Omental fat pad (tissue), 3 donors: ENCODE measurements at regions not wholly inside any gene's neighbourhood (a gene's known extent, or its start where the extent isn't known, plus 50 kb on each side); places are given as distances from the start of the nearest gene placed in this dataset.

Experiments used
- ATAC-seq: fragments of 150-250 bp; one replicate; pipeline ENCODE4 v1.9.1; 2016; ENCODE audit warnings: mild to moderate bottlenecking, moderate library complexity; ENCODE audit not compliant: low FRiP score
- DNase-seq: peaks from one replicate; pipeline ENCODE4 v3.0.0-alpha.2; 2019; ENCODE audit warnings: low spot score
- TF ChIP-seq, protein P1 (sequence below), 3 donors: fragments of 450-650 bp; IDR thresholded peaks; one replicate each; pipeline ENCODE4 v1.5.1; 2016 to 2017; ENCODE audit warnings: antibody characterized with exemption in 3 of 3, mild to moderate bottlenecking in 3 of 3, moderate library complexity in 2 of 3

DNA sequence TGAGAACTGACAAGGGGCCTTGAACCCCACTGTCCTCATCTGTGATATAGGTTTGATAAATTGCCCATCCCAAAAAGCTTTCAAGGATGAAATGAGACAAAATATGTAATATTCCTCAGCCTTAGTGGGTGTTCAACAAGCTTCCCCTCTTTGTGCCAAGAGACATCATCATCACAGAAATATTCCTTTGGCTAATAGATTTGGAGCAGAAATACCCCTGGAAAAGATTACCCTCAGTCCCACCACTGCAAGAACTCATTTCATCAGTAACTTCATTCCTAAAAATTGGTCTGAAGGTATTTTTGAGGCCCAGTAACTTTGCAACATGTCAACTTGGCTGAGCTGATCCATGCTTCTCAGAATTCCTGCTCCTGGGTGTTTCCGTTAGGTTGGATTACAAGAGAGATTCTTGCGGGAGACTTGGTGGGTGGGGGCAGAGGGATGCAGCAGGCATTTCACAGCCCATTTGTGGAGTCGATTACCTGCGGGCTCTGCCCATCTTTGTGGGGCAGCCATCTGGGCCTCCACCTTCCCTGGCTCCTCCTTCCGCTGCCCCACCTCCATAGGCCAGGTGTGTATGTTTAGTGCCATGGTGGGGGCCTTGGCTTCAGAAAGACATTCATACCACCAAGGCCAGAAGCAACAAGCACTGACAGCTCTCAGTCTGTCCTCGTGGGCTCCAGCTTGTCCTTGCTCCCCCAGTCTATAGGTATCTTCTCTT, 263.9 kb downstream of the GLI2 start:
- ATAC-seq (no peak), DNase-seq (no peak)
- TF ChIP-seq, protein P1, sequence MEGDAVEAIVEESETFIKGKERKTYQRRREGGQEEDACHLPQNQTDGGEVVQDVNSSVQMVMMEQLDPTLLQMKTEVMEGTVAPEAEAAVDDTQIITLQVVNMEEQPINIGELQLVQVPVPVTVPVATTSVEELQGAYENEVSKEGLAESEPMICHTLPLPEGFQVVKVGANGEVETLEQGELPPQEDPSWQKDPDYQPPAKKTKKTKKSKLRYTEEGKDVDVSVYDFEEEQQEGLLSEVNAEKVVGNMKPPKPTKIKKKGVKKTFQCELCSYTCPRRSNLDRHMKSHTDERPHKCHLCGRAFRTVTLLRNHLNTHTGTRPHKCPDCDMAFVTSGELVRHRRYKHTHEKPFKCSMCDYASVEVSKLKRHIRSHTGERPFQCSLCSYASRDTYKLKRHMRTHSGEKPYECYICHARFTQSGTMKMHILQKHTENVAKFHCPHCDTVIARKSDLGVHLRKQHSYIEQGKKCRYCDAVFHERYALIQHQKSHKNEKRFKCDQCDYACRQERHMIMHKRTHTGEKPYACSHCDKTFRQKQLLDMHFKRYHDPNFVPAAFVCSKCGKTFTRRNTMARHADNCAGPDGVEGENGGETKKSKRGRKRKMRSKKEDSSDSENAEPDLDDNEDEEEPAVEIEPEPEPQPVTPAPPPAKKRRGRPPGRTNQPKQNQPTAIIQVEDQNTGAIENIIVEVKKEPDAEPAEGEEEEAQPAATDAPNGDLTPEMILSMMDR (IDR thresholded peaks at IDR 0.05): no peak

- TF ChIP-seq, protein P1 (IDR thresholded peaks at IDR 0.05): no peak
- ATAC-seq (no peak), DNase-seq (no peak)
Observed at GRCh38 chr2:121000804-121001203, 265.1 kb downstream of the GLI2 start.

DNA sequence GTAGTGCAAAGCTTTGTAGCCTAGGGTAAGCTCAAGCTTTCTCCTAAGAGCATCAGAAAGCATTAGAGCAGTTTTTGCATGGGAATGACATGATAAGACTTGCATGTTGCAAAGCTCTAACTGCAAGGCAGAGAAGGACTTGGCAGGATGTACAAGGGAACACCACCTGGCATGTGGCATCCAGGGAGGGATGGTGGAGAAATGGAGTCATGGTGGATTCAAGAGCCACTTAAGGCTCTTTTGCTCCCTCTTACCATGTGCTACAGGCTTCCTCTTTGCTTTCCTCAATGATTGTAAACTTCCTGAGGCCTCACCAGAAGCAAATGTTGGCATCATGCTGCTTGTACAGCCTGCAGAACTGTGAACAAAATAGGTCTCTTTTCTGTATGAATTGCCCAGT, 266.0 kb downstream of the GLI2 start:
- ATAC-seq (no peak), DNase-seq (no peak)
- TF ChIP-seq, protein P1 (IDR thresholded peaks at IDR 0.05): no peak

GRCh38 chr2:121002597-121002996, 266.9 kb downstream of the GLI2 start:
- no peak for ATAC-seq
- no peak for DNase-seq
- TF ChIP-seq, protein P1 (IDR thresholded peaks at IDR 0.05): no peak

DNA sequence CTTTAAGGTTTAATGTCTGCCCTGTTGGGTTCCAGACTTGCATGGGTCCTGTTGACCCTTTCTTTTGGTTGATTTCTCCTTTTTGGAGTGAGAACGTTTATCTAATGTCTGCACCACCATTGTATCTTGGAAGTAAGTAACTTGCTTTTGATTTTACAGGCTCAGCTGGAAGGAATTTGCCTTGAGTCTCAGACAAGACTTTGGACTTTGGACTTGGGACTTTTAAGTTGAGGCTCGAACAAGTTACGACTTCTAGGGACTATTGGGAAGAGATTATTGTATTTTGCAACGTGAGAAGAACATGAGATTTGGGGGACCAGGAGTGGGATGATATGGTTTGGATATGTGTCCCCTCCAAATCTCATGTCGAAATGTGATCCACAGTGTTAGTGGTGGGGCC, 267.7 kb downstream of the GLI2 start:
- DNase-seq (no peak), ATAC-seq (no peak)

GRCh38 chr2:121004359-121004758, 268.7 kb downstream of the GLI2 start:
- DNase-seq: no peak
- TF ChIP-seq, protein P1 (IDR thresholded peaks at IDR 0.05): no peak
- ATAC-seq: no peak

More for the DNA sequence above, 267.7 kb downstream of the GLI2 start:
- TF ChIP-seq, protein P1 (IDR thresholded peaks at IDR 0.05): no peak

GRCh38 chr2:121004950-121005349, 269.3 kb downstream of the GLI2 start:
- no peak for ATAC-seq
- no peak for DNase-seq
- TF ChIP-seq, protein P1 (IDR thresholded peaks at IDR 0.05): no peak
